GM19452 (cell line): ENCODE measurements at regions not wholly inside any gene's neighbourhood (a gene's known extent, or its start where the extent isn't known, plus 50 kb on each side); places are given as distances from the start of the nearest gene placed in this dataset.
A peak's percentile ranks its signal among the peaks of the same experiment; 100 is the strongest.

Experiments
- ATAC-seq: cut with Tn5 transposase; IDR thresholded peaks from one replicate; pipeline ENCODE4 v1.9.1; 2021; ENCODE audit not compliant: unreplicated experiment

DNA sequence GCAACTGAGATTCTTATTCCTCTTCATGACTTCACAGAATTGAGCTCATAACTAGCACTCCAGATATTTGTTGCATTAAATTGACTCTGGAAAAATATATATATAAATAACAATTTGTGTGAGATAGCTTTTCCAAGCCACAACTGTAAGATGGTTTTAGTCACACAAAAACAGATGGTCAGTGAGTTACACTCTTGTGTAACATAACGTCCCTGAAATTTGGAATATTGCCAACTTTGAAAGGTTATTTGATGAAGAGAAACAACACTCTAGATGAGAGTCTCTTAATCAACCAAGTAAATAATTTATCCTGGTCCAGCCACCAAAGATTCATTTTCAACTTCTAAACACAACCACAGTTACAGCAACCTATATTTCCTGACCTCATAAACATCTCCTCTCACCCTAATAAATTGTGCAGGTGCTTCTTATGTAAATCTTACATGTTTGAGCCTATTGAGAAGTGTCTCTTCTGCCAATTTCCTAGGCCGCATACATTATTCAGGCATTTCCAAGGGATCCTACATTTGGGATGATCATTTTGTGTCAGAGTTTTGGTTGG, 84.9 kb upstream of the ACP3 start:
- ATAC-seq: peak; percentile 39

DNA sequence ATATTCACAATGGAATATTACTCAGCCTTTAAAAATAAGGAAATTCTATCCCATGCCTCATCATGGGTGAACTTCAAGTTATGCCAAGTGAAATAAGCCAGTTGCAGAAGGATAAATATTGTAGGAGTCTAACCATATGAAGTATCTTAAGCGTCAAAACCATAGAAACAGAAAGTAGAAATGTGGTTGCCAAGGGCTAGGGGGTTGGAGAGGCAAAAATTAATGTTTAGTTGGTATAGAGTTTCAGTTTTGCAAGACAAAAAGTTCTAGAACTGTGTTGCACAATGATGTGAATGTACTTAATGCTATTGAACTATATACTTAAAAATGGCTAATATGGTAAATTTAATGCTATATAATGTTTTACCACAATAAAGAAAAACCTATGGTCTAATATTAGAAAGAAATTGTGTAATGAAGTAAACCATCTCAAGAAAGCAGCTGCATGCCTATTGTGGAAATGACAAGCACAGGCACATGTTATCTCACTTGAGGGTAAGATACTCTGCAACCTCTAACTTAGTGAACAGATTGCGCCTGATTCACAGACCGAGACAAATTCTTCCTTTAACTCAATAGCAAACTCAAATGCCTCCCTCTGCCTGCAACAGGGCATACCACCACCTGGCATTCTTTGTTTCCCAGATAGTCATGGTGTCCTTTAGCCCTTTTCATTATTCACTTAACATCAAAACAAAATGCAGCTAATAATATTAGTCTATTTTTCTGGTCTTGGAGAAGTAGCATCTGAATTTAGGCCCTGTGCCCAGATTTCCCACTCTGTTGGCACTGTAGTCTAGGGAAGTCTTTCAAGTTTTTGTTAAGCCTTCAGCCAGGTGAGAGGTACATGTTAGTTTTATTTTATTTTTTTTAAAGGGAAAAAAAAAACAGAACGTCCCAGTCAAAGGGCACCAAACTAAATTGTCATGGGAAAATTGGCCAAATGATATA, 80.2 kb upstream of the ACP3 start:
- peak; percentile 76 for ATAC-seq

DNA sequence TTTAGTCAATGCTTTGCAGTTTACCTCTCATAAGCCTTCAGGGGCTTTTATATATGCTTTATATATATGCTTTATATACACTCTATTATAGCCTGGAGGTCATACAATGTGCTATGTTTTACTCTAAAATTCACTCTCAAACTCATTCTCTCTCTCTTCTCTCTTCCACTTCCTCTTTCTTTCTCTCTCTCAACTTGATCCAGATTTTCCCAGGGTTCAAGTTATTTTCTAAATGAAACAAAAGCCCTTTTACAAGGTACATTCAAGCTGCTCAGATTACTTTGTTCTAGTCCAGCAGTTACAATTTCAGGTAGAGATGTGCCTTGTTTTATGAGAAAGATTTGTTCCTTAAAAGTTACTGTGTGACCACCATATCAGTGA, 79.6 kb upstream of the ACP3 start:
- ATAC-seq: no peak

DNA sequence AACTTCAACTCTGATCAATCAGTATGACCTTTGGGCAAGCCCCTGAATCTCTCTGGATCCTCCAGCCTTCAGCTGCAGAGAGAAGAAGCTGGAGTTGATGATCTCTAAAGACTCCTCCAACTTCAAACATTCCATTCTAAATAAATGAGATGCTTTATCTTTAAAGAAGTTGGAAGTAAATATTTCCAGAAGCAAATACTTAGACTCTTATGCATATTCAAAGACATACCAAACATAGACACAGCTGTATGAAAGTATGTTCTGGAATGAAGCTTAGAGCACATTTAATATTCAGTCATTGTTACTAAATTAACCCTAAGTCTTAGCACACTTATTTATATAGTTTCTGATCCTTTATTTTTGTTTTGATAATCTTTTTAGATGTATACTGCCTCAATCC, 77.6 kb upstream of the ACP3 start:
- no peak for ATAC-seq

DNA sequence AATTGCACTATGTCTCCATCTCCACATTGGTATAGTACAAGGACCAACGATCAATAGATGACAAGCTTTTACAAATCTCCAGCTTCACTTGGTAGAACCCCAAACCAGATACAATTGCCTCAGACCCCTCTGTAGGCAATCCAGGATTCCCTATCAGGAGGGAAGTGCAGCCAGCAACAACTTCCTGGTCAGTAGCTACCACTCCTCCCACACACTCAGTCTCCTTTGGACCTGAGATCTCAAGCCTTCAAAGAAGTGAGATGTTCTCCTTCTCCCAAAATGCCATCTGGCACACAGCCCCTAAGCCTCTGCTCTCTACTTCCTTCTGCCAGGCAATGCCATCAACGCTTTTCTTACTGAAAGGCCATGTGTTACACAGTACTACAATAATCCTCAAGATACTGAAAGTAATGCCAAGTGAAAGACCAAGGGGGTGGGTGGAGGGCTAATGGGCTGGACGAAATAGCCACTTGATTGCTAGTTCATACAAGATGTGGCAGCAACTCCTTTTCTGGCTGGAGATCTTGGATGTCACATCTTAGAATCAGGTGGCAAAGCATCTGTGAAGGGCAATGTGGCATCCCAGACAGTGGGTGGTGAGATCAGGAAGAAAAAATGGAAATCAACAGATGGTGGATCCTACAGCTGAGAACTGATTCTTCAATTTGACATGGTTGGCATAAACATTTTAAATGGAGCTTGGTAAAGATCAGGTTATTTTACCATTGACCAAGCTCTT, 75.3 kb upstream of the ACP3 start:
- no peak for ATAC-seq

DNA sequence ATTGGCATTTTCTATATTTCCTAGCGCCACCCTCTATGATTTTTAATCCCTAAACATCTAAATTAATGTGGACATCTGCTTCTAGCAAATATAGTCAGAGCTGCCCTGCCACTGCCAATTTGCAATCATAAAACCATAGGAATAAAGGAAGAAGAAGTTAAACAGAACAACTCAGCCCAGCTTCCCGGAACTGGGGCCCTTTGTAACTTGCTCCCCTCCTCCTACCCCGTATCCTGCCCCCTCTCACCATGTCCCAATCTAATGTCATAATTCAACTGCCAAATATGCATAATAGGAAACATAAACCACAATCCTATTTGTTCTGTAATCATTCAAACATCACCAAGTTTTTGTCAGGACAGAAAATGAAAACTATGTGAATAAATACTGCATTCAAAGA, 74.4 kb upstream of the ACP3 start:
- no peak for ATAC-seq

DNA sequence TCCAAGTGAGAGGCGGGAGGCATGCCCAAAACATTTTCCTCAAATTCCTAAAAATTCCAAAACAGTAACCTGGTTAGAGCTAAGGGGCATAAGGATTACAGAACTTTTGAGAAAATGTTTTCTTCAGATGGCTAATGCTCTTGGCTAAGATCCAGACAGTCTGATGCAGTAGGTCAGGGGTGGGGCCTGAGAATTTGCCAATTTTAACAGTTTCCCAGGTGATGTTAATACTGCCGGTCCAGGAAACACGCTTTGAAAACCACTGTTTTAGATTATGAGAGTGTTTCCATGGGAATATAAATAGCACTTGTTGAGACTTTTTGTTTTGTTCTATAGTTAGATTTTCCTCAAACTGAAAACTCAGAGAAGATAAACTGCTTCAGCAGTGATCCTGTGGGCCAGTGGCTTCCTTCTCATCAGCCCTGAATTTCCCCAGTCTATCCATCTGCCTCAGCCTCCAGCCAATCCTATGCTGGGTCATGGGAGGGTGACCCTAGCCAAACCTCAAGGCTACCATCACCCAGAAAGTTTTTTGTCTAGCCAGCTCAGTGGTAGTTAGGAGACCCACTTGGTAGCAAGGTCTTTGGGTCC, 71.6 kb upstream of the ACP3 start:
- ATAC-seq: no peak

DNA sequence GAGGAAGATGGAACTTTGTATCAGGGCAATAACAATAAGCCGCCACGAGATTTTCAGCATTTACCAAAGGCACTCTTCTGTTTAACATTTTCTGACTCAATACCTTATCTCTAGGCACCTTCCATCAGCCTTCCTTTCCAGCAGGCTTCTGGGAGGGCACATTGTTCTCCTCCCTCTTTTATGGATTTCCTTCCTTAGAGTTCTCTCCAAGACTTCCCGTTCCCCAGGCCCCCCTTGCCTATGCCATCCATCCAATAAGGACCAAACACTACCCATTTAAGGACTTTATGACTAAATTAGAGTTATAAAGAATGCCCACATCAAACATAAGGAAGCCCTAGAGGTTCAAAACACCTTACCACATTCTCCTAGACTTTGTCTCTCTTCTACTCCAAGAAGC, 71.0 kb upstream of the ACP3 start:
- ATAC-seq: no peak

DNA sequence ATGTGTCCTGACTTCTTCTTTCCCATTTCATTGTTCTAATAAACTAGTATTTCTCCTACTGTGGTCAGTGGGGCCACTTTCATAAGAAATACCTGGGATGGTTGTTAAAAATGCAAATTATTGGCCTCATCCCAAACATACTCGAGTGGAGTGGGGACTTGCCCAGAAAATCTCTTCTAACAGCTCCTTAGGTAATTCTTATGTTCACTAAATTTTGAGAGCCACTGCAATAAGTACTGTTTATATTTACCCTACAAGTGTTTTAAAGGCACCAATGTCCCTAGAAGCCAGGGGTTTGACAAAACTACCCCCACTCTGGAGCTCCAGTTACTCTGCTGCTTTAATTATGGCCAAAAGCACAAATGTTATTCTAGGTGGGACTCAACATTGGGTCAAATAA, 70.0 kb upstream of the ACP3 start:
- ATAC-seq: no peak

DNA sequence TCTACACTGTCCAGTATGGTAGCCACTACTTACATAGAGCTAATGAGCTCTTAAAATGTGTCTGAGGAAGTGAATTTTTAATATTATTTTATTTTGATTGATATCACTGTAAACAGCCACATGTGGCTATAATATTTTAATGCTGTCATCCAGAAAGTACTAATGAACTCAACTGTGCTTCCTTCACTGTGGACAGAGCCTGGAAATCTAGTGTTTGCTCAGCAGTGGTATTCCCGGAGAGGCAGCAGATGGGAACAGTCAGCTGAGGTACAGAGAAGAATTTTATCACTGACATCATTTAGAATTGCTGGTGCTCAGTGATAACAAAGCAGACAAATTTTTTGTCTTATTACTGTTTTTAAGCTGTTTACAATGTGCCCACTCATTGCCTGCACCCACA, 68.7 kb upstream of the ACP3 start:
- ATAC-seq: no peak

DNA sequence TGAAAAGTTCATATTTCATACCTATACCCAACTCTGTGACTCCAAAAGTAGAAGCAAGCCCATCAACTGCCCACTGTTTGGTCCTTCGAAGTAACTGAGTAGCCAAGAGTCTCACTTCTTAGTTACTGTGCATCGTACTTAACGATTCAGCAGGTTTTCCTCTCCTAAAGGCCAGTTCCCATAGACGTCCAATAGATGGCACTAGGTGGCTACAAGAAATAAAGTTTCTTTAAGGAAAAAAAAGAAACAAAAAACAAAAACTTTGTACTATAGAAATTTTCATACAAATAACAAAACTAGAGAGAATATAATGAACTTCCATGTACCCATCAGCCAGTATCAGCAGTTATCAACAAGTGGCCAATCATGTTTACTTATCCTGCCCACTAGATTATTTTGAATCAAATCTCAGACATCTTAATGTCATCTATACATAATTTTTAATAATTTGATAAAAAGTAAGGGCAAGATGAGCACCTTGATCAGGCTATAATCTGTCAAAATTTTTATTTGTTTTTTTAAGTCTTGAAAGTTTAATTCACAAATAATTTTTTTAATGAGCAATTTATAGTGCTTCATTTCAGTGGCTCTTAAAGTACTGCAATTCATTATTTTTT, 63.8 kb upstream of the ACP3 start:
- no peak for ATAC-seq

DNA sequence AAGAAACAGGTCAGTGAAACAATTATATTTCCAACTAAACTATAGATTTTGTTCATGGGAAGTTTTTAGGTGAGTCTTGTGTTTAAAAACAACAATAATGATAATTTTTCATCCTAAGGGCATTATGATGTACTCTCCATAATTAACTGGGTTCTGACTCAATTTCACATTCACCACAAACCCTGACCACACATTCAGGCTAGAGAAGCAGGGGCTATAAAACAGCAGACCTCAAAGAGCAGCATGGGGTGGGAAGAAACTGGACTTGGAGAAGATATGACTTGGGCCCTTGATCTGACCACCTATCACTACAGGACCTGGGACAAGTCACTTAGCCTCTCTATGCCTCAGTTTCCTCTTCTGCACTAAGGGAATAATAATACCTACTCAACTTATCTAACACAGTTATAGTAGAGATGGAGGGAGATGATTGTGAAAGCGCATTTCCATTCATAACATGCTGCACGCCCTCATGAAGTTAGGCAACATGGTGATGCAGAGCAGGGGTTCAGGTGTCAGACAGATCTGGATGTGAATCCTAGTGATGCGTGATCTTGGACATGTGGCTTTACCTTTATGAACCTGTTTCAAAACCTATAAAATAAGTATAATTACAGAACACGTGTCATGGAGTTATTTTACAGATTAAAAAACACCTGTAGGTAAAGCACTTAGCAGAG, 63.0 kb upstream of the ACP3 start:
- ATAC-seq: no peak

DNA sequence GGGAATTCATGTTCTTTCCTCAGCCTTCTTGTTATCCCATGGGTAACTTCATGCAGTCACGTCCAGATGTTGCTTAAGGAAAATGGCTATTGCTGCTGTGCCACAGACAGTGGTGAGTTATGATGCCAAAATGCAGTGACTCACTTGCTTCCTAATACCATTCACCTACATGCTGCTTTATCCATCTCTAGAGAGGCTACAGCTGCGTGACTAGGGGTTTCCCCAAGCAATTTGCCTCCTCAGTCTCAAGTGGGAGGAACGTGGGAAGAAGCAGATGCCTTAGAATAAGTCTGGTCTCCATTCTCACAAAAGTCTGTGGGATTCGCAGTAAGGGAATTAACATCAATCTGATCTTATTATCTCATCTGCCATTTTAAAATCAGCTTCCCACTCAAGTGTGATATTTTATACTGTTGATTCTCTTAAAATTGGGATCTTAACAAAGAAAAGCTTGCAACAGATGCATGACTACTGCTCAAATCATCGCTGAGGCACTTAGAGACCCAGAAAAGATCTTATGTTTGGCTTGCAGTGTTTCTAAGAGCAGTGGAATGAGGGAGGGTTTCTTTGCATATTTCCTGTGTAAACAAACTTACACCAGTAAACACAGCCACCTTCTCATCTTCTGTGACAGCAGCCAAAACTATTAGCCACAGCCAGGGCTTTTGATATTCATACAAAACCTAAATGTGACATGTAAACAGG, 62.0 kb upstream of the ACP3 start:
- no peak for ATAC-seq

DNA sequence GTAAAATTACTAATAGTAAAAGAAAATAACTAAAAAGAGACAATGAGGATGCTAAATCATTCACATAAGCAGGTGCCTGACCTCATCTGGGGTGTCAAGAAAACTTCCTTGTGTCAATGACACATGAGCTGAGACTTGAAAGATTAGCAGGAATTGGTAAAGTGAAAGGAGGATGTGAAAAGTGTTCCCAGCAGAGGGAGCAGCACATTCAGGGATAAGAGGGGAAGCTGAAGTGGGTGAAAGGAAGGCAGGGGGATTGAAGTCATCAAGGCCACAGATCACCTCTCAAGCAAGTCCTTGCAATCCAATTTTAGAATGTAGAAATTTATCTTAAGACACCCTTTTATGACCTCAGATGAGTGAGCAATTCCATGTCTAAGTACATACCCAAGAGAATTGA, 60.2 kb upstream of the ACP3 start:
- ATAC-seq: no peak

DNA sequence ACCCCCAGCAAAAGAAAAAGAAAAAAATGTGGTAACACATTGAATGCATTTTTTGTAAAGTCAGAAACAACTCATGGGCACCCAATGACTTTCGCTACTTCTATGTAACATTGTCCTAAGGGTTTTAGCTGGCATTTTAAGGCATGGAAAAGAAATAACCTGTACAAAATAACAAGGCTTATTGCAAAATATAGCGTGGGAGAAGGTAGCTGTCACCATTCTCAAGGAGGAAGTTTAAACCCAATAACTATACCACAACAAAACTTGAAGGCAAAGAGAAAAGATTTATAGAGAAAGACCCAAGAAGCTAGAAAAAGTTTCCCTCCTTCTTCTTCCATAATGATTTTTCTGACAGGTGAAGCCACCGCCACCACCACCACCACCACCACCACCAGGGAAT, 55.7 kb upstream of the ACP3 start:
- no peak for ATAC-seq

DNA sequence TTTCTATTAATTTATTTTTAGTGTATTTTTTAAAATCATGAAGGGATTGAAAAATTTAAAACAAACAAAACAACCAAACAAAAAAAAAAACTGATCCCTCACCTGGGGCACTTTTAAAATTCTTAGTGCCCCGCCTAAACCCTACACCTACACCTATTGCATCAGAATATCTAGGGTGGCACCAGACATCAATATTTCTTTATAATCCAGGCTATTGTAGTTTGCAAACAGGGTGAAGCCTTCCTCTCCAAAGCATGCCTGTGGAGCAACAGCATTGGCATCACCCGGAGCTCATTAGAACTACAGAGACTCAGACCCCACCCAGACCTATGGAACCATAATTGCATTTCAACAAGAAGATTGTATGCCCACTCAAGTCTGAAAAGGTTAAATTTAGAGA, 54.9 kb upstream of the ACP3 start:
- ATAC-seq: no peak

DNA sequence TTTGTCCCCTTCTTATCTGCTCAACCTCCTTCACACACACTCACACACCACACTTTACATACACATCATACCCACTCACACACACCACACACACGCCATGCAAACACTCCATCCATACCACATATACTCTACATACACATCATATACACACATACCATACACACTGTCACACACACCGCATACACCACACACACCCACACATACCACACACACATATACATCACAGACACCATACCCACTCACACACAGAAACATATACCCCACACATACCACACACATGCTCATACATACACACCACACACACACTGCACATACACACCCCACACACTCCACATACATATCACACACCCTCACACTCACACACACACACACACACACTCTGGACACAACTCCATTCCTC, 54.3 kb upstream of the ACP3 start:
- no peak for ATAC-seq

DNA sequence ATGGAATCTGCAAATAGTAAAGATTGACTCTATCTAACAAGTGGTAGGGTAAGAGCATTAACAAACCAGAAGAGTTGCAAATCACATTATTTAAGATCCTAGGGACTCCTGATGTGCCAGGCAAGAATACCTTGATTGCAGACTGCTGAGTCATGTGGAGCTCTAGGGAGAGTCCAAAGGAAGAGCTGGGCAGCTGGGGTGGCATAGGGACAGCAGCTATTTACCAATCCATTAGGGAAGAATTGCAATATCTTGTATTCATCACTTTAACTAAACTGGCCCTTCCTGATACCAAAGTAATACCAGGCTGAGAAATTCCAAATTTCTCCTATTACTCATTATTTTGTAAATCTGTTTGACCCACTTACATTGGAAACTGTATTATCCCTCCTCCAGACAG, 52.2 kb upstream of the ACP3 start:
- no peak for ATAC-seq

DNA sequence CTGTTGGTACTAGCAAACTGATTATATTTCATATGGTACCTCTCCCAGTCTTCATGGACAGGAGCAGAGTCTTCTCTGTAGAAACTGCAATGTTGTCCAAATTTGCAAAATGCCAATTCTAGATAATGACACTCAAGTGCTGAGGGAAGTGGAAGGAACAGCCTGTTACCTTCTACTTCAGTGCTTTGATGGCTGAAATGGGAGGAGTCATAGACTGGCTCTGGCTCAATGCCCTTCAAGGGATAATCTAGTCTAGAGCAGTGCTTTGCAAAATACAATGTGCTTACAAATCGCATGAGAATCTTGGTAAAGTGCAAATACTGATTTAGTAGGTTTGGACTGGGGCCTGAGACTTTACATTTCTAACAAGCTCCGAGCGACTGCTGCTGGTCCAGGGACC, 51.7 kb upstream of the ACP3 start:
- ATAC-seq: no peak

DNA sequence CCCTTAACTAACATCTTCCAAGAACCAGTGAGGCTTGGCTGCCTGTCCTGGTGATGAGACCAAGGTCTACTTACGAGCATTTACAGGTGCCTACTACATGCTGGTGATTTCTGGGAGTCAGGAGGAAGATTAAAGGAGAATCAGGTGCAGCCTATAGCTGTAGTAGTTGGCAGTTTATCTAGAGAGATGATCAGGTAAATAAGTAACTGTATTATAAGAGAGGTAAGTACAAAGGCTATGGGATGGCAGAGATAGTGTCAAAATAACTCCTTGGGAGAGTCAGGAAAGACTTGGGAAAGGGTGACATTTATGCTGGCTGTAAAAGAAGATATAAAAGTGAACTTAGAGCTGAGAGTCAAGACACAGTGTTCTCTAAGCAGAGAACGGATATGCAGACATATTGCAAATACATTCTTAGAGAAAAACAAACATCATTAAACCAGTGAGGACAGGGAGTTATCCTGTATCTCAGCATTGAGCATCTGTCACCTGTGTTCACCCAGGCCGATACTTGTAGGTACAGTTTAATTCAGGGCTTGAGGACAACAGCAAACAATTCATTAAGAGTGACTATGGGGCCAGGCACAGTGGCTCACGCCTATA, 49.7 kb upstream of the ACP3 start:
- no peak for ATAC-seq
